ENCODE measurements at regions not wholly inside any gene's neighbourhood (a gene's known extent, or its start where the extent isn't known, plus 50 kb on each side); places are given as distances from the start of the nearest gene placed in this dataset.

- TF ChIP-seq CEBPB (IDR thresholded peaks at IDR 0.05), result no peak
- TF ChIP-seq TEAD4 (IDR thresholded peaks at IDR 0.05), result no peak
- no peak for TF ChIP-seq REST (IDR thresholded peaks at IDR 0.05; ENCODE audit: low read depth)
- TF ChIP-seq YY1 (IDR thresholded peaks at IDR 0.05; ENCODE audit: low read depth), result no peak
- no peak for TF ChIP-seq EGR1 (IDR thresholded peaks at IDR 0.05)
- TF ChIP-seq EP300 (IDR thresholded peaks at IDR 0.05; ENCODE audit: borderline replicate concordance), result no peak
- TF ChIP-seq TAF1 (IDR thresholded peaks at IDR 0.05; ENCODE audit: low read depth), result no peak
- TF ChIP-seq NFIC (IDR thresholded peaks at IDR 0.05), result no peak
- TF ChIP-seq, protein P1, sequence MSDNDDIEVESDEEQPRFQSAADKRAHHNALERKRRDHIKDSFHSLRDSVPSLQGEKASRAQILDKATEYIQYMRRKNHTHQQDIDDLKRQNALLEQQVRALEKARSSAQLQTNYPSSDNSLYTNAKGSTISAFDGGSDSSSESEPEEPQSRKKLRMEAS (IDR thresholded peaks at IDR 0.05), result no peak
- TF ChIP-seq FOXM1 (IDR thresholded peaks at IDR 0.05; ENCODE audit: borderline replicate concordance, low read depth), result no peak
- TF ChIP-seq CREB1 (IDR thresholded peaks at IDR 0.05; ENCODE audit: low read depth), result no peak
Measured at GRCh38 chr6:104591573-104592334, 268.0 kb downstream of the HACE1 start.

All from Ishikawa (cell line).